Keratinocyte (primary cell): ENCODE measurements at regions not wholly inside any gene's neighbourhood (a gene's known extent, or its start where the extent isn't known, plus 50 kb on each side); places are given as distances from the start of the nearest gene placed in this dataset.

Experiments
- CTCF ChIP-seq, 3 experiments: IDR thresholded peaks in 1 of 3; conservative IDR thresholded peaks in 1 of 3; optimal IDR thresholded peaks in 1 of 3; 2 replicates in 2 of 3; 3 replicates in 1 of 3; pipeline versions ENCODE3 to v1.5.1; 2011; ENCODE audit warnings: low read length in 3 of 3, mild to moderate bottlenecking in 3 of 3, moderate library complexity in 2 of 3, control low read depth in 1 of 3, inconsistent platforms in 1 of 3; ENCODE audit not compliant: insufficient read depth in 2 of 3; ENCODE audit errors: extremely low read depth in 1 of 3
- EZH2 ChIP-seq: IDR thresholded peaks from one replicate; pipeline ENCODE4 v1.6.1; 2012; ENCODE audit warnings: inconsistent platforms, mild to moderate bottlenecking, low read length, moderate library complexity

- no peak for TF ChIP-seq CTCF (optimal IDR thresholded peaks at IDR 0.05 in 1 of 3, IDR thresholded peaks at IDR 0.05 in 1 of 3, conservative IDR thresholded peaks at IDR 0.05 in 1 of 3; ENCODE audit: extremely low read depth in 1 of 3, insufficient read depth in 2 of 3, low read length in 3 of 3)
- TF ChIP-seq EZH2, result no peak
Observed at GRCh38 chr6:90413396-90413795, 116.8 kb upstream of the BACH2 start.
